ENCODE measurements at regions not wholly inside any gene's neighbourhood (a gene's known extent, or its start where the extent isn't known, plus 50 kb on each side); places are given as distances from the start of the nearest gene placed in this dataset.

DNA sequence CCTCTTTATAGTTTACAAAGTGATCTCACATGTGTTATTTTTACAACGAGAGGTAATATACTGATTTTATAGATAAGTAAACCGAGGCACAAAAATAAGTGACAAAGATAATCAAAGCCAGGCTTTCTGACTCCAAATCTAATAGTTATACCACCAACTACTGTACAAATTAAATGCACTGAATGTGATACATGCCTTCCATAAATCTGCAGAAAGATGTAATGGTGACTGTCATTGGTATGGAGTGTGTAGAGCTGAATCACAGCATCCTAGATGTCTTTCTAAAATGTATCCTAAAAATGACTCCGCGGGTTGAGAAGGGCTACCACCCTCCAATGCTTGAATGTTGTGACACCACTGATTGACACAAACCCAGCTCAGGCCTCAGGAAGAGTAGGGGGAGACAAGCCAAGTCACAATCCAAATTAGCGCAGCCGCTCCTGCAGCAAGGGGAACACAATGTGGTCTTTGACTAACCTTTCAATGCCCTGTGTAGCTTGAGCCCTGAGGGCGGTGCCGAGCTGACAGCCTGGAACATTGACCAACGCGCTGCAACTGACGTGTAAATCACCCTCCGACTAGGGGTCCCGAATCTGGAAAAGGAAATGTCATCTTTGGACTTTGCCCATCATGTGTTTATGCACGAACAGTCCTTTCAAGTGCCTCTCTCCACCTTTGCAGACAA is 136.8 kb downstream of the OLIG3 start:
- ChIA-PET CTCF (interaction anchor here (0.8 to 1.3 kb wide), 2 partner anchors 15 to 43 kb away, joined by 3 to 4 read pairs; no protein-coding TSS in a partner anchor), POLR2A (no interaction called here)
- H3K36me3 ChIP-seq (ENCODE audit: control insufficient read depth in 4 of 4, insufficient read depth in 4 of 4, low read length in 3 of 4) = no peaks in the 10 kb centered on the region
- H3K27ac ChIP-seq (ENCODE audit: insufficient read depth in 1 of 2, low read depth in 1 of 2, low read length in 2 of 2, poor library complexity in 1 of 2, severe bottlenecking in 2 of 2) = no peak overlapping the region
- no peak for DNase-seq
- no peaks in the 10 kb centered on the region for H3K27me3 ChIP-seq (replicated peaks in 2 of 5; ENCODE audit: control insufficient read depth in 4 of 5, insufficient read depth in 5 of 5, low read length in 4 of 5)
- no peak overlapping the region for H3K4me3 ChIP-seq (ENCODE audit: control insufficient read depth in 1 of 7, extremely low read depth in 1 of 7, insufficient read depth in 4 of 7, low read depth in 2 of 7, low read length in 6 of 7)
- no peaks in the 10 kb centered on the region for H3K9me3 ChIP-seq (ENCODE audit: control extremely low read depth in 1 of 5, control insufficient read depth in 4 of 5, insufficient read depth in 2 of 5, low read depth in 1 of 5, low read length in 4 of 5)
- no peaks in the 10 kb centered on the region for H3K4me1 ChIP-seq (ENCODE audit: control extremely low read depth in 1 of 4, control insufficient read depth in 4 of 4, insufficient read depth in 4 of 4, low read length in 3 of 4)
- WGBS (ENCODE audit: insufficient coverage) = 83% methylated on average over 12 of the region's 14 CpGs

GRCh38 chr6:137353842-137354397 is 134.7 kb upstream of the IFNGR1 start:
- Histone ChIP-seq H3K4me3 (ENCODE audit: control insufficient read depth in 1 of 7, extremely low read depth in 1 of 7, insufficient read depth in 4 of 7, low read depth in 2 of 7, low read length in 6 of 7) (no peak overlapping the region), H3K36me3 (ENCODE audit: control insufficient read depth in 4 of 4, insufficient read depth in 4 of 4, low read length in 3 of 4) (no peaks in the 10 kb centered on the region), H3K27me3 (replicated peaks in 2 of 5; ENCODE audit: control insufficient read depth in 4 of 5, insufficient read depth in 5 of 5, low read length in 4 of 5) (no peaks in the 10 kb centered on the region), H3K27ac (ENCODE audit: insufficient read depth in 1 of 2, low read depth in 1 of 2, low read length in 2 of 2, poor library complexity in 1 of 2, severe bottlenecking in 2 of 2) (no peak overlapping the region), H3K4me1 (ENCODE audit: control extremely low read depth in 1 of 4, control insufficient read depth in 4 of 4, insufficient read depth in 4 of 4, low read length in 3 of 4) (no peaks in the 10 kb centered on the region), H3K9me3 (ENCODE audit: control extremely low read depth in 1 of 5, control insufficient read depth in 4 of 5, insufficient read depth in 2 of 5, low read depth in 1 of 5, low read length in 4 of 5) (no peaks in the 10 kb centered on the region)
- 98% methylated on average over 6 of the region's 7 CpGs for WGBS (ENCODE audit: insufficient coverage)
- ChIA-PET CTCF (no interaction called here), POLR2A (no interaction called here)
- DNase-seq = no peak

GRCh38 chr6:137353346-137353745 is 134.2 kb upstream of the IFNGR1 start:
- CTCF ChIA-PET = no interaction called here
- peak in 2 of 3 donors; percentile 20 to 27 for DNase-seq
- Histone ChIP-seq H3K27me3 (replicated peaks in 2 of 5; ENCODE audit: control insufficient read depth in 4 of 5, insufficient read depth in 5 of 5, low read length in 4 of 5) (no peaks in the 10 kb centered on the region), H3K4me3 (ENCODE audit: control insufficient read depth in 1 of 7, extremely low read depth in 1 of 7, insufficient read depth in 4 of 7, low read depth in 2 of 7, low read length in 6 of 7) (no peak overlapping the region), H3K27ac (ENCODE audit: insufficient read depth in 1 of 2, low read depth in 1 of 2, low read length in 2 of 2, poor library complexity in 1 of 2, severe bottlenecking in 2 of 2) (no peak overlapping the region), H3K9me3 (ENCODE audit: control extremely low read depth in 1 of 5, control insufficient read depth in 4 of 5, insufficient read depth in 2 of 5, low read depth in 1 of 5, low read length in 4 of 5) (no peaks in the 10 kb centered on the region), H3K4me1 (ENCODE audit: control extremely low read depth in 1 of 4, control insufficient read depth in 4 of 4, insufficient read depth in 4 of 4, low read length in 3 of 4) (no peaks in the 10 kb centered on the region), H3K36me3 (ENCODE audit: control insufficient read depth in 4 of 4, insufficient read depth in 4 of 4, low read length in 3 of 4) (no peaks in the 10 kb centered on the region)
- WGBS (ENCODE audit: insufficient coverage) = 40% methylated on average over 2 of the region's 2 CpGs
- POLR2A ChIA-PET = no interaction called here

- WGBS (ENCODE audit: insufficient coverage) = 100% methylated on average over 3 of the region's 6 CpGs
- Histone ChIP-seq H3K27ac (ENCODE audit: insufficient read depth in 1 of 2, low read depth in 1 of 2, low read length in 2 of 2, poor library complexity in 1 of 2, severe bottlenecking in 2 of 2) (no peak overlapping the region), H3K36me3 (ENCODE audit: control insufficient read depth in 4 of 4, insufficient read depth in 4 of 4, low read length in 3 of 4) (no peaks in the 10 kb centered on the region), H3K4me1 (ENCODE audit: control extremely low read depth in 1 of 4, control insufficient read depth in 4 of 4, insufficient read depth in 4 of 4, low read length in 3 of 4) (no peaks in the 10 kb centered on the region), H3K27me3 (replicated peaks in 2 of 5; ENCODE audit: control insufficient read depth in 4 of 5, insufficient read depth in 5 of 5, low read length in 4 of 5) (no peaks in the 10 kb centered on the region), H3K4me3 (ENCODE audit: control insufficient read depth in 1 of 7, extremely low read depth in 1 of 7, insufficient read depth in 4 of 7, low read depth in 2 of 7, low read length in 6 of 7) (no peak overlapping the region), H3K9me3 (ENCODE audit: control extremely low read depth in 1 of 5, control insufficient read depth in 4 of 5, insufficient read depth in 2 of 5, low read depth in 1 of 5, low read length in 4 of 5) (no peaks in the 10 kb centered on the region)
- ChIA-PET CTCF (no interaction called here), POLR2A (no interaction called here)
- no peak for DNase-seq
Observed at GRCh38 chr6:137352859-137353258, 133.7 kb upstream of the IFNGR1 start.

DNA sequence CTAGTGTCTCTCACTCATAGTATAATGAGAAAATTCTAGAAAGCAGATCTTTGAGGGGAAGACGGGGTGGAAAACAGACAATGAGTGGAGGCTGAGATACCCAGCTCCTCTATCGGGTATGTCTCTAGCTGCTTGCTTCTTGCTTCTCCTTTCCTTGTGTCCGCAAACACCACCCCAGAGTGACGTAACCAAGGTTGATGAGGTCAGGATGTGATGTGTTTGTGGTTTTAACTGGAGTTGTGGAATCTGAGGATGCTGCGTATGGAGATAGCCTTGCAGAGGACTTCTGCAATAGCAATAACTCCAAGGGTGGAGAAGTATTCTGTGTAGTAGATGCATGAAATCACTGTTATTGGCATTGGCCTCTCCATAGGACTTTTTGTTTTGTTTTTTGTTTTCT is 132.7 kb upstream of the IFNGR1 start:
- WGBS (ENCODE audit: insufficient coverage) = 78% methylated on average over 4 of the region's 5 CpGs

DNA sequence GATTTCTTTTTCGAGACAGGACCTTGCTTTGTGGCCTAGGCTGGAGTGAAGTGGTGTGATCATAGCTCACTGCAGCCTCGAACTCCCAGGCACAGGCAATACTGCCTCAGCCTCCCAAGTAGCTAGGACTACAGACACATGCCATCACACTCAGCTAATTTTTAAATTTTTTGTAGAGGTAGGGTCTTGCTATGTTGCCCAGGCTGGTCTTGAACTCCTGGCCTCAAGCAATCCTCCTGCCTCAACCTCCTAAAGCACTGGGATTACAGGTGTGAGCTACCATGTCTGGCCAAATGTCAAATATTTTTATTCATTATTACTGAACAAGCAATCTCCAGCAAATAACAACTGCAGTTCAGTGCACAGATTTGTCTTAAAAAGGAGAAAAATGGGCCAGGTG is 131.7 kb upstream of the IFNGR1 start:
- no peak for DNase-seq
- Histone ChIP-seq H3K27me3 (replicated peaks in 2 of 5; ENCODE audit: control insufficient read depth in 4 of 5, insufficient read depth in 5 of 5, low read length in 4 of 5) (peaks cover 0 to 3% (median 0%) of the 10 kb centered on the region in 5 experiments), H3K27ac (ENCODE audit: insufficient read depth in 1 of 2, low read depth in 1 of 2, low read length in 2 of 2, poor library complexity in 1 of 2, severe bottlenecking in 2 of 2) (no peak overlapping the region), H3K9me3 (ENCODE audit: control extremely low read depth in 1 of 5, control insufficient read depth in 4 of 5, insufficient read depth in 2 of 5, low read depth in 1 of 5, low read length in 4 of 5) (no peaks in the 10 kb centered on the region), H3K4me1 (ENCODE audit: control extremely low read depth in 1 of 4, control insufficient read depth in 4 of 4, insufficient read depth in 4 of 4, low read length in 3 of 4) (no peaks in the 10 kb centered on the region), H3K4me3 (ENCODE audit: control insufficient read depth in 1 of 7, extremely low read depth in 1 of 7, insufficient read depth in 4 of 7, low read depth in 2 of 7, low read length in 6 of 7) (no peak overlapping the region), H3K36me3 (ENCODE audit: control insufficient read depth in 4 of 4, insufficient read depth in 4 of 4, low read length in 3 of 4) (no peaks in the 10 kb centered on the region)
- ChIA-PET CTCF (interaction anchor here (0.6 to 1.4 kb wide), 3 partner anchors 9 to 237 kb away, joined by 3 to 5 read pairs (median 3); no protein-coding TSS in a partner anchor), POLR2A (no interaction called here)
- 83% methylated on average over 1 of the region's 2 CpGs for WGBS (ENCODE audit: insufficient coverage)

More for the DNA sequence above, 132.7 kb upstream of the IFNGR1 start:
- H3K27ac ChIP-seq (ENCODE audit: insufficient read depth in 1 of 2, low read depth in 1 of 2, low read length in 2 of 2, poor library complexity in 1 of 2, severe bottlenecking in 2 of 2) = no peak overlapping the region
- no peaks in the 10 kb centered on the region for H3K4me1 ChIP-seq (ENCODE audit: control extremely low read depth in 1 of 4, control insufficient read depth in 4 of 4, insufficient read depth in 4 of 4, low read length in 3 of 4)
- ChIA-PET POLR2A (no interaction called here), CTCF (no interaction called here)
- H3K36me3 ChIP-seq (ENCODE audit: control insufficient read depth in 4 of 4, insufficient read depth in 4 of 4, low read length in 3 of 4) = no peaks in the 10 kb centered on the region
- no peaks in the 10 kb centered on the region for H3K9me3 ChIP-seq (ENCODE audit: control extremely low read depth in 1 of 5, control insufficient read depth in 4 of 5, insufficient read depth in 2 of 5, low read depth in 1 of 5, low read length in 4 of 5)
- peaks cover 0 to 3% (median 0%) of the 10 kb centered on the region in 5 experiments for H3K27me3 ChIP-seq (replicated peaks in 2 of 5; ENCODE audit: control insufficient read depth in 4 of 5, insufficient read depth in 5 of 5, low read length in 4 of 5)
- no peak overlapping the region for H3K4me3 ChIP-seq (ENCODE audit: control insufficient read depth in 1 of 7, extremely low read depth in 1 of 7, insufficient read depth in 4 of 7, low read depth in 2 of 7, low read length in 6 of 7)
- peak; percentile 12 to 62 (median 60) for DNase-seq
